CD4-positive, CD25-positive, alpha-beta regulatory T cell (primary cell): ENCODE measurements at regions not wholly inside any gene's neighbourhood (a gene's known extent, or its start where the extent isn't known, plus 50 kb on each side); places are given as distances from the start of the nearest gene placed in this dataset.
A peak's percentile ranks its signal among the peaks of the same experiment; 100 is the strongest.

Source experiments
- ATAC-seq, 2 donors: fragments of 150-1000 bp; cut with Tn5 transposase; one replicate each; pipeline ENCODE4 v1.10.0; 2021; ENCODE audit warnings: low read depth in 2 of 2, moderate number of reproducible peaks in 2 of 2, moderate library complexity in 1 of 2
- DNase-seq, 3 donors: peaks; one replicate each; pipeline versions ENCODE4 v3.0.0 to v3.0.0-alpha.2; 2012 to 2022; ENCODE audit warnings: mixed read lengths in 1 of 3
- H3K27ac ChIP-seq: one replicate; pipeline ENCODE4 v1.7.0; 2013; ENCODE audit warnings: mild to moderate bottlenecking, low read length; ENCODE audit not compliant: insufficient read depth, poor library complexity, severe bottlenecking
- H3K27me3 ChIP-seq: one replicate; pipeline ENCODE4 v1.7.0; 2013; ENCODE audit warnings: low read length; ENCODE audit not compliant: control insufficient read depth, insufficient read depth
- H3K36me3 ChIP-seq: one replicate; pipeline ENCODE4 v1.7.0; 2013; ENCODE audit warnings: mild to moderate bottlenecking, low read length, moderate library complexity; ENCODE audit not compliant: control insufficient read depth, insufficient read depth
- H3K4me1 ChIP-seq: 2 replicates; pipeline ENCODE4 v1.7.0; 2013; ENCODE audit warnings: mild to moderate bottlenecking, low read length; ENCODE audit not compliant: insufficient read depth, control insufficient read depth, poor library complexity, severe bottlenecking
- H3K4me3 ChIP-seq: one replicate; pipeline ENCODE4 v1.7.0; 2013; ENCODE audit warnings: low read depth, mild to moderate bottlenecking, low read length, moderate library complexity
- H3K9me3 ChIP-seq, 2 experiments: 1 replicate in 1 of 2; 2 replicates in 1 of 2; pipeline ENCODE4 v1.7.0; 2013; ENCODE audit warnings: low read length in 2 of 2, mild to moderate bottlenecking in 1 of 2, moderate library complexity in 1 of 2; ENCODE audit not compliant: control insufficient read depth in 2 of 2
- H3K27ac Mint-ChIP-seq, 3 donors: one replicate each; pipeline ENCODE4 v1.8.0; 2020 to 2022; ENCODE audit warnings: mild to moderate bottlenecking in 3 of 3, mixed read lengths in 3 of 3, moderate library complexity in 2 of 3
- H3K27me3 Mint-ChIP-seq: one replicate; pipeline ENCODE4 v1.8.0; 2022; ENCODE audit warnings: mild to moderate bottlenecking, mixed read lengths
- H3K36me3 Mint-ChIP-seq: one replicate; pipeline ENCODE4 v1.8.0; 2020; ENCODE audit warnings: mixed read lengths
- H3K4me1 Mint-ChIP-seq, 4 donors: one replicate each; pipeline ENCODE4 v1.8.0; 2020 to 2022; ENCODE audit warnings: mixed read lengths in 4 of 4, mild to moderate bottlenecking in 1 of 4
- H3K4me3 Mint-ChIP-seq, 4 donors: one replicate each; pipeline ENCODE4 v1.8.0; 2020 to 2022; ENCODE audit warnings: mild to moderate bottlenecking in 4 of 4, mixed read lengths in 4 of 4, moderate library complexity in 3 of 4
- H3K9me3 Mint-ChIP-seq, 7 donors: one replicate each; pipeline ENCODE4 v1.8.0; 2020 to 2022; ENCODE audit warnings: mixed read lengths in 7 of 7, mild to moderate bottlenecking in 3 of 7, moderate library complexity in 2 of 7

GRCh38 chr1:221794079-221794670 lies 52.3 kb upstream of the DUSP10 start:
- Histone ChIP-seq H3K27ac (no peak overlapping the region), H3K27me3 (no peaks in the 10 kb centered on the region), H3K9me3 (no peaks in the 10 kb centered on the region), H3K4me3 (no peak overlapping the region), H3K36me3 (no peaks in the 10 kb centered on the region), H3K4me1 (no peaks in the 10 kb centered on the region)
- peak overlapping the region in 2 of 3 donors; percentile 21 to 69 for H3K27ac Mint-ChIP-seq
- H3K4me3 Mint-ChIP-seq, result no peak overlapping the region
- DNase-seq (peak in 1 of 3 donors; percentile 37), ATAC-seq (peak; percentile 68 to 76)
- H3K36me3 Mint-ChIP-seq, result no peaks in the 10 kb centered on the region
- peaks cover 0 to 4% (median 0%) of the 10 kb centered on the region in 7 donors for H3K9me3 Mint-ChIP-seq
- H3K4me1 Mint-ChIP-seq, result peaks cover 0 to 12% (median 4%) of the 10 kb centered on the region in 4 donors
- no peaks in the 10 kb centered on the region for H3K27me3 Mint-ChIP-seq

- peak; percentile 38 to 51 for ATAC-seq
Measured at GRCh38 chr1:221793439-221794078, 51.7 kb upstream of the DUSP10 start.

DNA sequence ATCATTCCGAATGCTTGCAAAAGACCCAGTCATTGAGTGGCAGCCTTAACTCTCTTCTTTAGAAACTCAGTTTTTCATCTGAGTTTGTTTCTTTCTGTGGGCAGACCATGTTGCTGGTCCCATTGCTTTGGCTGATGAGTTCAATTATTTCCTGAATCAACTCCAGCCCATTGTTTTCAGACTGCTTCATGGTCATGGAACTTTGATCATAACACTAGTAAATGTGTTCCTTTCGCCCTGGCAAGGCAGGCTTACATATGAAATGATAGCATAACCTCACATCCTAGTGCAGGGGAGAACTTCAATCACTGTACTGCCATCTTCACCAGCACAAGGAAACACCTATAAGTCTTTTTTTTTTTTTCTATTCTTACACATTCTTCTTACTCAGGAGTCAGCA lies 50.0 kb upstream of the DUSP10 start:
- no peaks in the 10 kb centered on the region for H3K27me3 ChIP-seq
- ATAC-seq, result no peak
- no peaks in the 10 kb centered on the region for H3K9me3 ChIP-seq
- no peaks in the 10 kb centered on the region for H3K36me3 Mint-ChIP-seq
- H3K4me3 ChIP-seq, result no peak overlapping the region
- H3K27me3 Mint-ChIP-seq, result no peaks in the 10 kb centered on the region
- no peaks in the 10 kb centered on the region for H3K36me3 ChIP-seq
- no peaks in the 10 kb centered on the region for H3K4me1 ChIP-seq
- H3K4me3 Mint-ChIP-seq, result no peak overlapping the region
- no peak overlapping the region for H3K27ac ChIP-seq
- peaks cover 0 to 12% (median 4%) of the 10 kb centered on the region in 4 donors for H3K4me1 Mint-ChIP-seq
- H3K9me3 Mint-ChIP-seq, result peaks cover 0 to 4% (median 0%) of the 10 kb centered on the region in 7 donors
- DNase-seq, result no peak
- no peak overlapping the region for H3K27ac Mint-ChIP-seq

More at GRCh38 chr1:221793439-221794078, 51.7 kb upstream of the DUSP10 start:
- Mint-ChIP-seq H3K9me3 (peaks cover 0 to 4% (median 0%) of the 10 kb centered on the region in 7 donors), H3K4me3 (peak overlapping the region in 1 of 4 donors; percentile 14), H3K4me1 (peaks cover 0 to 12% (median 4%) of the 10 kb centered on the region in 4 donors), H3K27me3 (no peaks in the 10 kb centered on the region), H3K36me3 (no peaks in the 10 kb centered on the region), H3K27ac (peak overlapping the region in 1 of 3 donors; percentile 69)
- no peak overlapping the region for H3K4me3 ChIP-seq
- H3K9me3 ChIP-seq, result no peaks in the 10 kb centered on the region
- no peaks in the 10 kb centered on the region for H3K36me3 ChIP-seq
- no peaks in the 10 kb centered on the region for H3K27me3 ChIP-seq
- no peak for DNase-seq
- no peak overlapping the region for H3K27ac ChIP-seq
- no peaks in the 10 kb centered on the region for H3K4me1 ChIP-seq
